Astrocyte of the cerebellum (primary cell): ENCODE measurements at regions not wholly inside any gene's neighbourhood (a gene's known extent, or its start where the extent isn't known, plus 50 kb on each side); places are given as distances from the start of the nearest gene placed in this dataset.
A peak's percentile ranks its signal among the peaks of the same experiment; 100 is the strongest.

Experiments used
- DNase-seq: peaks from one replicate; pipeline ENCODE4 v3.0.0-alpha.2; 2011; ENCODE audit warnings: low read depth
- H3K4me3 ChIP-seq: 2 replicates; pipeline ENCODE4 v1.5.1; 2011; ENCODE audit warnings: mild to moderate bottlenecking, low read depth, low read length, moderate library complexity
- in situ Hi-C: cut with HindIII; loops from 2 replicates; pipeline ENCODE4 v1.10.0; 2017; ENCODE audit warnings: low sequenced_read_pairs
- TF ChIP-seq, protein P1 (sequence below): IDR thresholded peaks from 2 replicates; pipeline ENCODE4 v1.5.1; 2012; ENCODE audit warnings: low read length, low read depth, moderate library complexity, mild to moderate bottlenecking; ENCODE audit errors: missing control alignments

DNA sequence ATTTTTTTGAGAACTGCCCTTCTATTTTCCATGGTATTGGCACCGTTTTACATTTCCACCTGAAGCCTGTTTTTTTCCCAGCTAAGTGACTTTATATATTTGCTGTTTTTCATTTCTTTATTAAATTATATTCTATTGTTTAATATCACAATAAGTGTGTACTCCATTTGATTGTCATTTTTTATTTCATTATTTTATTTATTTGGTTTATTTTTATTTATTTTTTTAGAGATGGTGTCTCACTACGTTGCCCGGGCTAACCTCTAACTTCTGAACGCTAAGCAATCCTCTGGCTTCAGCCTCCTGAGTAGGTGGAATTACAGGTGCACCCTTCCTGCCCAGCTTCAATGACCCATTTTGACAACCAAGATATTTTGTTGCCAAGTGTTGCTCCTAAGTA is 202.6 kb downstream of the SIM1 start:
- no peak overlapping the region for H3K4me3 ChIP-seq
- TF ChIP-seq, protein P1, sequence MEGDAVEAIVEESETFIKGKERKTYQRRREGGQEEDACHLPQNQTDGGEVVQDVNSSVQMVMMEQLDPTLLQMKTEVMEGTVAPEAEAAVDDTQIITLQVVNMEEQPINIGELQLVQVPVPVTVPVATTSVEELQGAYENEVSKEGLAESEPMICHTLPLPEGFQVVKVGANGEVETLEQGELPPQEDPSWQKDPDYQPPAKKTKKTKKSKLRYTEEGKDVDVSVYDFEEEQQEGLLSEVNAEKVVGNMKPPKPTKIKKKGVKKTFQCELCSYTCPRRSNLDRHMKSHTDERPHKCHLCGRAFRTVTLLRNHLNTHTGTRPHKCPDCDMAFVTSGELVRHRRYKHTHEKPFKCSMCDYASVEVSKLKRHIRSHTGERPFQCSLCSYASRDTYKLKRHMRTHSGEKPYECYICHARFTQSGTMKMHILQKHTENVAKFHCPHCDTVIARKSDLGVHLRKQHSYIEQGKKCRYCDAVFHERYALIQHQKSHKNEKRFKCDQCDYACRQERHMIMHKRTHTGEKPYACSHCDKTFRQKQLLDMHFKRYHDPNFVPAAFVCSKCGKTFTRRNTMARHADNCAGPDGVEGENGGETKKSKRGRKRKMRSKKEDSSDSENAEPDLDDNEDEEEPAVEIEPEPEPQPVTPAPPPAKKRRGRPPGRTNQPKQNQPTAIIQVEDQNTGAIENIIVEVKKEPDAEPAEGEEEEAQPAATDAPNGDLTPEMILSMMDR: no peak
- DNase-seq: no peak
- in situ Hi-C loops: no loop called here

DNA sequence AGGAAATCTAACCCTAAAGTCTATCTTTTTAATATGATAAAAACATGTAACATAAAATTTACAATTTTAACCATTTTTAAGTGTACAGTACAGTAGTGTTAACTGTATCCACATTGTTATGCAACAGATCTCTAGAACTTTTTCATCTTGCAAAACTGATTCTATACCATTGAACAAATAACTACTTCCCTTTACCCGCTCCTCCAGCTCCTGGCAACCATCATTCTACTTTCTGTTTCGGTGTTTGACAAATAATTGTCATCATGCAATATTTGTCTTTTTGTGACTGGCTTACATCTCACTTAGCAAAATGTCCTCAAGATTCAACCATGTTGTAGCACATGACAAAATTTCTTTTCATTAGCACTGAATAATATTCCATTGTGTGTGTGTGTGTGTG is 203.2 kb downstream of the SIM1 start:
- TF ChIP-seq, protein P1: no peak
- DNase-seq: no peak
- in situ Hi-C loops: no loop called here
- no peak overlapping the region for H3K4me3 ChIP-seq

DNA sequence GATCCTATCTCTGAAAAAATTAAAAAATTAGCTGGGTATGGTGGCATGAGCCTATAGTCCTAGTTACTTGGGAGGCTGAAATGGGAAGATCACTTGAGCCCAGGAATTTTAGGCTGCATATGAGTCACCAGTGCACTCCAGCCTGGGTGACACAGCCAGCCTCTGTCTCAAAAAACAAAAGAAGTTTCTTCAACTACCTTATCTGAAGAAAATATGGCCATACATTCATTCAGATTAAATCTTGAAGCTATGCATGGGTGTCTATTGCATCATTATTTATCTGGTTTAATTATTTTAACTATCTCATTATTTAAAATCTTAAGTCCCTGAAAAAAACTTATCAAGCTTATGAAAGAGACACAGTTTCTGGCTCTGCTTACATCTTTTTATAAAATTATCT is 204.1 kb downstream of the SIM1 start:
- no peak for DNase-seq
- in situ Hi-C loops: no loop called here
- TF ChIP-seq, protein P1: no peak
- no peak overlapping the region for H3K4me3 ChIP-seq

DNA sequence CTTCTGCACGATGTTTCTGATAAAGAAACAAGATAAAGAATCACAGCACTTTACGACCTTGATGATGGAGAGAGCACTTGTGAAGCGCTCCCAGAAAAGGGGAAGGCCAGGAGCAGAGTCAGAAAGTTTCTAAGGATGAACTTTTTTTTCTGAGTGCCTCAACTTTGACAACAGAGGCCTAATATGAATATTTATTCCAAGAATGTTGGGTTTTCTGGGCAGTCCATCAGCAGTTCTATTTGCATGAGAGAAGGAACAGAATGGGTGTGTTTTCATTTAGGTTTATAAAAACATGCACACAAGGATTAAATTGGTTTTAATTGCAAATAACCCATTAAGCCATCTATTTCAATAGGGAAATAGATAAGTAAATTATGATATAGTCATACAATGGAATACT is 204.9 kb downstream of the SIM1 start:
- no peak for DNase-seq

DNA sequence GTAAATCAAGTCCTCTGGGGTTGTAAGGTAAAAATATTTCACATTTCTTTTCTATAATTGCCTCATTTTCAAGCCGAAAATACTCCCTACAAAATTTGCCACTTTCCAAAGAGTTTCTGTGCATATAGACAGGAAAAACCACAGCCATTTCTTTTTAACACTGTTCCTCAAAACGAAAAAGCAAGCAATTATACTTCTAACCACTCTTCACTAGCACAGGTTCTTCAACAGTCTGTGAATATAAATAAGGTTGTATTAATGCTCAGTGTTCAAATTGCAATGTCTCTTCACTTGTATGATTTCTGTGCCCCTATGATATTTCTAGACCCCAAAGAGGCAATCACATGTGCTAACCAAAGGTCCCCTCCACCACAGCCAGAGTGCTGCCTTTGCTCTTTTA is 206.0 kb downstream of the SIM1 start:
- no peak overlapping the region for H3K4me3 ChIP-seq
- in situ Hi-C loops: no loop called here
- TF ChIP-seq, protein P1: no peak
- no peak for DNase-seq

More for the DNA sequence above, 204.9 kb downstream of the SIM1 start:
- no peak overlapping the region for H3K4me3 ChIP-seq
- TF ChIP-seq, protein P1: no peak
- in situ Hi-C loops: no loop called here

DNA sequence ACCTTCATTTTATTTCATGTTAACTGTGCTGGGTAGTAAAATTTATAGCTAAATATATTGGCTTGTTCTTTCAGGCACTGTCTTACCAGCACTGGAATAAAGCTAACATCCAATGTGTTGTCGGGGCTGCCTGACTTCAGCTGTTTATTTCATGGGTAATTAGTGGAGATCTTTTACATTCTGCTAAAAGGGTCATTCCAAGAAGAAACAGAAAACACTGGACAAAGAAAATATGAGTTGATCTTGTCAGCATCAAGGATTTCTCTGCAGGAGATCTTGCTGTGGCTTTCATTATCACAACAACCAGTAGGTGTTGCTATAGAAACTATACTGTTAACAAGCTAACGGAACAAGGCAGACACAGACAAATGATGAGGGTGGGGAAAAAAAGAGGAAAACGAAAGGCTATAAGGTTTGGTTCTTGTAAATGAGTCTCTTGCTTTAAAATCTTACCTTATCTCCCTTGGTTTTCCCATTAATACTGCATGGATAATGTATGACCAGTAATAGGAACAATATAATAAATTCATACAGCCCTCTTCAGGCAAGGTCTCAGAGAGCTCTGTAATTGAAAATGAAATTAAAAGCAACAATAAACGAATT is 206.8 kb downstream of the SIM1 start:
- H3K4me3 ChIP-seq: no peak overlapping the region
- peak; percentile 66 for DNase-seq
- TF ChIP-seq, protein P1: no peak
- in situ Hi-C loops: no loop called here
